Ascending aorta (tissue), 2 donors: ENCODE measurements at regions not wholly inside any gene's neighbourhood (a gene's known extent, or its start where the extent isn't known, plus 50 kb on each side); places are given as distances from the start of the nearest gene placed in this dataset.

Source experiments
- DNase-seq, 2 donors: peaks; one replicate each; pipeline ENCODE4 v3.0.0-alpha.2; 2019; ENCODE audit warnings: low spot score in 2 of 2
- H3K27ac ChIP-seq, 2 donors: fragments of 200-600 bp; sonication (generic); one replicate each; pipeline ENCODE4 v1.5.1; 2016 to 2017; ENCODE audit warnings: mild to moderate bottlenecking in 1 of 2
- H3K27me3 ChIP-seq: fragments of 200-600 bp; sonication (generic); one replicate; pipeline ENCODE4 v1.5.1; 2017
- H3K36me3 ChIP-seq, 2 donors: fragments of 200-600 bp; sonication (generic); one replicate each; pipeline ENCODE4 v1.5.1; 2016
- H3K4me1 ChIP-seq, 2 donors: fragments of 200-600 bp; sonication (generic); one replicate each; pipeline ENCODE4 v1.5.1; 2016 to 2017; ENCODE audit warnings: mild to moderate bottlenecking in 1 of 2
- H3K4me3 ChIP-seq, 2 donors: fragments of 200-600 bp; sonication (generic); one replicate each; pipeline ENCODE4 v1.5.1; 2016 to 2017; ENCODE audit warnings: mild to moderate bottlenecking in 1 of 2
- H3K9me3 ChIP-seq, 2 donors: fragments of 200-600 bp; sonication (generic); one replicate each; pipeline ENCODE4 v1.5.1; 2016
- CTCF ChIP-seq, 3 experiments: fragments of 200-600 bp in 2 of 3; fragments of 450-650 bp in 1 of 3; sonication (generic) in 2 of 3; IDR thresholded peaks; one replicate each; pipeline ENCODE4 v1.5.1; 2016 to 2019; ENCODE audit warnings: antibody characterized with exemption in 3 of 3, mild to moderate bottlenecking in 1 of 3, moderate library complexity in 1 of 3
- intact Hi-C: fragments of 100-400 bp; cut with DNase I; formaldehyde crosslinking; loops from one replicate; pipeline ENCODE4 v1.15.1; 2023

- intact Hi-C loops = no loop called here
- Histone ChIP-seq H3K36me3 (no peaks in the 10 kb centered on the region), H3K9me3 (no peaks in the 10 kb centered on the region), H3K4me3 (no peak overlapping the region), H3K27ac (no peak overlapping the region), H3K27me3 (no peaks in the 10 kb centered on the region), H3K4me1 (no peaks in the 10 kb centered on the region)
- DNase-seq = no peak
- no peak for TF ChIP-seq CTCF (IDR thresholded peaks at IDR 0.05)
Measured at GRCh38 chr9:106082621-106083020, 388.3 kb downstream of the TMEM38B start.

DNA sequence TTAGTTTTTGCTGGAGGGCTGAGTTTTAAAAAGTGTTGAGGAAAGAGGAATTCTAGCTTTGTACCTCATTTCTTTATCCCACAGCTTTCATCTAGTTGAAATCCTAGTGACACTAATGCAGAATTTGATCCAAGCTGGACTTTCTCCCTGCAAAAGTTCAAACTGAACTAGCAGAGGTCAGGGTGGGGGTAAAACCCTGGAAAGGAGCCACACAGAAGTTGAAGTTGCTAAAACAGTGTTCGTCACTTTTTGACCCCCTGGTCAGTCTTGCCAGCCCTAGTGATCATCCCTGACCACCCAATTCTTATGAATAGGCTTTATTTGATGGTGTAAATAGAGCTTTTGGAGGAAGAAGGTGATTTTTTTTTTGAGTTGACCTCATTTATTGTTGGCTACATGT, 390.4 kb downstream of the TMEM38B start:
- peaks cover 0 to 4% of the 10 kb centered on the region in 2 donors for H3K9me3 ChIP-seq
- intact Hi-C loops = no loop called here
- no peaks in the 10 kb centered on the region for H3K36me3 ChIP-seq
- no peak overlapping the region for H3K4me3 ChIP-seq
- H3K27ac ChIP-seq = no peak overlapping the region
- TF ChIP-seq CTCF (IDR thresholded peaks at IDR 0.05) = no peak
- H3K4me1 ChIP-seq = no peaks in the 10 kb centered on the region
- no peak for DNase-seq
- H3K27me3 ChIP-seq = no peaks in the 10 kb centered on the region

DNA sequence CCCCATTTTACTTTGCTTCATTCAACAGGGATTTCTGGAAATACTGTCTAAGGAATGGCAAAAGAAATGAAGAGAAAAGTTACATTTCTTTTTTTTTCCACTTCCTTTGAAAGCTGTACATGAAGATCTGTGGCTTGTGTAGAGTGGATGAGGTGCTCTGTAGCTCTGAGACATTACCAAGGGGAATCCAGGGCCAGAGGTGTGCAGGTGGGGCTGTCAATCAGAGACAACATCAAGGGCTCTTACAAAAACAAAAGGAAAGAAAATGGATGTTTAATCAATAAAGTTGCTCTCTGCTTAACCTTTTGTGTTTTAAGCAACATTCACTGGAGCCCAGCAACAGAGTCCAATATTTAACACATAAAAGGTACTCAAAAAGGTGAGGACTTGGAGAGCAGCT, 391.1 kb downstream of the TMEM38B start:
- H3K27ac ChIP-seq = no peak overlapping the region
- no peak for DNase-seq
- H3K36me3 ChIP-seq = no peaks in the 10 kb centered on the region
- H3K9me3 ChIP-seq = peaks cover 0 to 4% of the 10 kb centered on the region in 2 donors
- no peak overlapping the region for H3K4me3 ChIP-seq
- no peaks in the 10 kb centered on the region for H3K27me3 ChIP-seq
- TF ChIP-seq CTCF (IDR thresholded peaks at IDR 0.05) = no peak
- intact Hi-C loops = no loop called here
- no peaks in the 10 kb centered on the region for H3K4me1 ChIP-seq

GRCh38 chr9:106092083-106092482, 397.7 kb downstream of the TMEM38B start:
- no peaks in the 10 kb centered on the region for H3K4me1 ChIP-seq
- TF ChIP-seq CTCF (IDR thresholded peaks at IDR 0.05) = no peak
- H3K9me3 ChIP-seq = peaks cover 0 to 15% of the 10 kb centered on the region in 2 donors
- H3K36me3 ChIP-seq = no peaks in the 10 kb centered on the region
- no peaks in the 10 kb centered on the region for H3K27me3 ChIP-seq
- no peak for DNase-seq
- no peak overlapping the region for H3K4me3 ChIP-seq
- intact Hi-C loops = no loop called here
- no peak overlapping the region for H3K27ac ChIP-seq

DNA sequence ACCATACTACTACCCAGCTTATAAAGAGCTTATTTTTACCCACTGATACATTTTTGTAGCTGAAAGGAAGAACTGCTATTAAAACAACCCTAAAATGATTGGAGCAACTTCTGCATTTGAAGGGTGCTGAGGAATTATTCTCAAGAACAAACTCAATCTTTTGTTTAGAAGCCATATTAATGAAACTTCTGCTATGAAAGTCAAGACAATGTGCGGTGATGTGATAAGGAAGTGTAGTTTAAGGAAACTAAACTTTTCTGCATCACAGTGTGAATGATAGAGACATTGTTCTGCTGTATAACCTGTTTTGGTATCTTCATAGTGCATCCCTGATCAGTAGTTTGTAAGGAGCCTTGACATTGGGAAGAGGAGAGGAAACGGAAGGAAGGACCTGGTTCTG, 408.5 kb downstream of the TMEM38B start:
- H3K27me3 ChIP-seq = no peaks in the 10 kb centered on the region
- H3K4me3 ChIP-seq = no peak overlapping the region
- no peaks in the 10 kb centered on the region for H3K36me3 ChIP-seq
- H3K27ac ChIP-seq = no peak overlapping the region
- intact Hi-C loops = no loop called here
- no peaks in the 10 kb centered on the region for H3K4me1 ChIP-seq
- TF ChIP-seq CTCF (IDR thresholded peaks at IDR 0.05) = no peak
- no peak for DNase-seq
- H3K9me3 ChIP-seq = no peaks in the 10 kb centered on the region

GRCh38 chr9:106104887-106105286, 410.5 kb downstream of the TMEM38B start:
- DNase-seq = no peak
- H3K36me3 ChIP-seq = no peaks in the 10 kb centered on the region
- H3K9me3 ChIP-seq = no peaks in the 10 kb centered on the region
- H3K27me3 ChIP-seq = no peaks in the 10 kb centered on the region
- TF ChIP-seq CTCF (IDR thresholded peaks at IDR 0.05) = no peak
- intact Hi-C loops = no loop called here
- H3K4me1 ChIP-seq = no peaks in the 10 kb centered on the region
- no peak overlapping the region for H3K27ac ChIP-seq
- H3K4me3 ChIP-seq = no peak overlapping the region
